K562 (cell line): ENCODE measurements at regions not wholly inside any gene's neighbourhood (a gene's known extent, or its start where the extent isn't known, plus 50 kb on each side); places are given as distances from the start of the nearest gene placed in this dataset.

Source experiments
- POLR2AphosphoS5 ChIP-seq: IDR thresholded peaks from 2 replicates; pipeline ENCODE4 v1.6.1; 2011; ENCODE audit warnings: mild to moderate bottlenecking, low read depth, low read length, moderate library complexity; ENCODE audit not compliant: control insufficient read depth, insufficient read depth
- SMARCB1 ChIP-seq: IDR thresholded peaks from 2 replicates; pipeline ENCODE4 v1.6.1; 2011; ENCODE audit warnings: improper control_type of control experiment, low read depth; ENCODE audit not compliant: insufficient read length
- THRAP3 ChIP-seq: fragments of 450-650 bp; IDR thresholded peaks from 2 replicates; pipeline ENCODE4 v1.6.1; 2016; ENCODE audit warnings: mild to moderate bottlenecking, inconsistent platforms, borderline replicate concordance
- ZNF408 ChIP-seq: fragments of 250-450 bp; sonication (Bioruptor Pico); IDR thresholded peaks from 2 replicates; pipeline ENCODE4 v1.4.0; 2020; ENCODE audit warnings: low read depth, mild to moderate bottlenecking, moderate library complexity

- TF ChIP-seq POLR2AphosphoS5 (no peak), SMARCB1 (no peak), THRAP3 (no peak), ZNF408 (CRISPR knock-in tag) (no peak)
These were observed 67.8 kb upstream of the LHX1 start for GRCh38 chr17:36869441-36869840.
